ENCODE measurements at regions not wholly inside any gene's neighbourhood (a gene's known extent, or its start where the extent isn't known, plus 50 kb on each side); places are given as distances from the start of the nearest gene placed in this dataset.
A peak's percentile ranks its signal among the peaks of the same experiment; 100 is the strongest.

DNA sequence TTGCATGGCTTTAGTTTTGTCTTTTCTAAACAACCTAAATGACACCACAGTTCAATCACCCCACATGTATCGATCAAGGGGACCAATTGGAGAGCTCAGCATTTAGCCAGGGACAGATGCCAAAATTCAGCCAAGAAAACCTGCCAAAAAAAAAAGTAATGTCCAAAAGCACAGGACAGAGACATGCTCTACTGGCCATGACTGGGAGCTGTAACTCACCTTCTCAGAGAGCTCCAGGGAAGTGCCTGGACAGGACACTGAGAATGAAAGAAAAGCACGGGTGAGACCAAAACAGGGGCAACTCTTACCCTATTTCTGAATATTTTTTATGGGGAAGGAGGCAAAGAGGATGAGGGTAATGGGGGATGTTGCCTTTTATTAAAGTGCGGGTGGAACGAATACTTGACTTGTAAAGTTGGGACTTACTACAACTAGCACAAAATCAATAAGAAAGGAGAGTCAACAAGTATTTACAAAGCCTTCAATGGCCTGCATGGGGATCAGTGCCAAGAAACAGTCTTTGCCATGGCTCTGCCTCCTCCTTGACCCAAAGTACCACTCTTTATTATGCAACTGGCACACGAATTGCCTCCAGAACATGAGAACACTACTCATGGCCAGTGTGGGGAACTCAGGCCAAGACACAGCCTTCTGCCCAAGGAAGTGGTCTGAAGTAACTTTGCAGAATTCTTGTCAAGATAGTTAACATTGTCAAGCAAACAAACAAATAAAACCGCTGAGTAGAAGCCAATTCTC, 72.9 kb upstream of the HK2 start:
- DNase-seq, result no peak

DNA sequence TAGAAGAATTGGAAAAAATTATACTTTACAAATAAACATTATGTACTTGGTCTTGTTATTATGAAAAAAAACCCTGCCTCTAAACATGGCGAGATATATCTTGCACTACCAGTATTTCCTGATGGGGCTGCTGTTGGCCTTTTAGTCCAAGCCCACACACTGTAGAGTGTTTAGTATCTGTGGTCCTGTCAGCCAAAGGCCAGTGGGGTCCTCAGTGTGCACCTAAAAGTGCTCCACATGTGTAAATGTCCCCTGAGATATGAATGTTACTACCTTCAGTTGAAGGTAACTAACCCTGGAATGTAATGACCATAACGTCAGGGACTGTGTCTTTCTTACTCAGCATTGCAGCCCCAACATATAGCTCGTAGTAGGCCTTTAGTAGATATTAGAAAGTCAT, 71.1 kb upstream of the HK2 start:
- DNase-seq, result no peak

DNA sequence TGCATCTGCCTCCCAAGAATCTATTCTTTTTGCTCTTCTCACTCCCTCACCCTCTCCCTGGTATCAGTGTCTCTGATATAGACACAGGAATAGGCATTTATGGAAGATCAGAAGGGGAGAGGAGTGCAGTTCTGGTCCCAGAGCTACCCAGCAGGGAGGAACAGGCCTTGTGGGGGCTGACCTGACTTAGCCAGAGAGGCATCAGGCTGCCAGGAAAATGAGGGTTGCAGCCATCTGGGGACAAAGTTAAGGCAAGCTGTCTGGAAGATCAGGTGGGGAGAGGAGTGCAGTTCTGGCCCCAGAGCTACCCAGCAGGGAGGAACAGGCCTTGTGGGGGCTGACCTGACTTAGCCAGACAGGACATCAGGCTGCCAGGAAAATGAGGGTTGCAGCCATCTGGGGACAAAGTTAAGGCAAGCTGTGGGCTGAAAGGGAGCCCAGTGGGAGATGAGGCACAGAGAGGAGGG, 69.9 kb upstream of the HK2 start:
- DNase-seq, result no peak

DNA sequence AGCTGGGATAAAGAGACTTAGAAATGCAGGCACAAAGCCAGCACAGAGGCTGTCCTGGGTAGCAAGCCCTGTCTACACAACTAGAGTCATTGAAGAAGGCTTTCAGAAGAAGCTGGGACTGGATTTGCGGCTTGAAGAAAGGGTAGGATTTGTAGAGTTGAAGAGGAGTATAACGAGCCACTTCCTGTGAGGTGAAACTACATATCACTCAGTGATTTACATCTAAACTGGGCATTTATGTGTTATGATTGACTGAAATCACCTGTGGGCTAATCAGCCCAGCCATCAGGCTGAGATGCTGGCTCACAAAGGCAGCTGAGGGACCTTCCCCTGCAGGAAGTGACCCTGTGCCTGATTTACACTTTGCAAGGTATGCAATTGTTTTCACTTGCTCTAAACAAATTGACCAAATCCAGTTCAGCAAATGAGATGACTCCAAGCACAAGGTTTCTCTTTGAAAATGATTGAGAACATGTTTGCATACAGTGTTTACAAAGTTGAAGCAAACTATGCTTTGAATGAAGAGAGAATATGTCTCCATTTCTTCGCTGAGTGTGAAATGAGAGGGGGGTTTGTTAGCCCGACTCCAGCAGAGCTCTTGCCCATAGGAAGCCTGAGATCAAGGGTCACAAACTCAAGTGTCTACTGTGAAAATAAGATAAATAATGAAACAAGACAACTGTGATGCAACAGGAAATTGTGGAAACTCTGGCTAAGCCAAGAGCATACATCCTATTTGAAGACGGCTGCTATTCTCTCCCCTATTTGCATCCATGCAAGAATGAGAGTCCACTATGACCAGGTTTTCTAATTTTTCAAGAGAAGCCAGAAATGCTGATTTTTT, 69.3 kb upstream of the HK2 start:
- no peak for DNase-seq

DNA sequence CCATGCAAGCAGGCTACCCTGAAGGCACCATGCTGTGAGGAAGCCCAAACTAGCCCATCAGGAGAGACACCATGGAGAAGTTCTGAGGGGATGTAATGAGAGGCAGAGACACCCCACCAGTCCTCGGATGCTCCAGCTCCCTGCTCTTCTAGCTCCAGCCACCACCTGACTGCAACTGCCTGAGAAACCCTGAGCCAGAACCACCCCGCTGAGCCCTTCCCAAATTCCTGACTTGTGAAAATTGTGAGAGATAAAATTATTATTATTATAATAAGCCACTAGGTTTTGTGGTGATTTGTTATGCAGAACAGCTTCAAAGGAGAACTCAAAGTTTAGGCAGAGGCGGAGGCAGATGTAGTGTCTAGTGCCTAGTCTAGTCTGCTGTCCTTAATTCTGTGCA, 67.1 kb upstream of the HK2 start:
- DNase-seq, result no peak

DNA sequence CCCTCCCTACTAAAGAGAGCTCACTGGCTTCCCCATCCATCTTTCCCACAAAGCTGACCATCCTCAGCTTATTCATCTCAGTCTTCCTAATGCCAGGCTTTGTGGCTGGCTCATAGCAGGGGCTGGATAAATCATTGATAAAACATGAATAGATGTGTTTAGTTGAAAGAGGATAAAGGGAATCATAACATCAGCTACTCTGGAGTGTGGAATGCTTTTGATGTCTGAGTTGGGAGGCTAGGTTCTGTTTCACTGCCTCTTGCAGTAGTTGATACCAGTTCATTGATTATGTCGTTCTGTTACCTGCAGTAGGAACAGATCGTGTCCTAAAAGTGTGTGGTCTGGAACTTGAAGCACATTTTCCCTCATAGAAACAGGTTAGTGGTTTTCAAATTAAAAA, 66.3 kb upstream of the HK2 start:
- peak; percentile 20 for DNase-seq

DNA sequence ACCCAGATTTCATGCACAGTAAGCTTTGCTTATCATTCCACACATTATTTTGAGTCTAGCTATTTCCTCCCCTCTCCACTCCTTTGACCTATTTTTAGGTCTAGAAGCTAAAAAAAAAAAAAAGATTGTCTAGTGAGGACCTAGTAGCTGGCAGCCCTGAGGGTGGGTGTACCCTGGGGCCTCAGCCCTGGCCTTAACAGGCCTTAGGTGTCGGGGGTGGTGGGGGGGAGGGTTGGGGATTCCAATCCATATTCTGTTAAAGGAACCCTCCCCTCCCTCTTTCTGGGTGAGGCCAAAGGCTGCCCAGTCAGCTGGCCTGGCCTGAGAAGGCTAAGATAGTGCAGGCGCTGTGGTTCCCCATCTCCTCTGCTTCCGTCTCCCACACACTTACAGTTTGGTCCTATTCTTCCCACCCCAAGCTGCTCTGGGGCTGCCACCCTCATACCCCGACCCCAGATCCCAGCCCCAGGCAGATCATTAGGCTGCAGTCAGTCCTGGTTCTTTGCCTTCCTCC, 65.5 kb upstream of the HK2 start:
- DNase-seq, result peak; percentile 62

DNA sequence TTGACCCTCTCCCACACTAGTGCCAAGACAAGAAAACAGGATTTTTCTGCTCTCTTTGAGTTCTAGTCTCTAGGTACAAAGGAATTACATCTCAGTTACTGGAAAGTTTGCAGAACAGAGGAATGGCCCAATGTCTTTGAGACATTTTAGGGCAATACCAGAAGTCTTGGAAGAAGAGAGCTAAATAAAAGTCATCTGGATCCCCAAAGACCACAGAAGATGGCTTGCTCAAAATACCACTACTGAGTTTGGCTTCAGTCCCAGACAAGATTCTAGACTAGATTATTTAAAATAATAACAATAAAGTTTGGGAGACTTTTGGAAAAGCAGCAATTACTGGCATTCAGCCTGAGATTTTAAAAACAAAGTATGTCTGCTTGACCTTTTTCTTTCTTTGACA, 61.9 kb upstream of the HK2 start:
- DNase-seq, result peak; percentile 70

DNA sequence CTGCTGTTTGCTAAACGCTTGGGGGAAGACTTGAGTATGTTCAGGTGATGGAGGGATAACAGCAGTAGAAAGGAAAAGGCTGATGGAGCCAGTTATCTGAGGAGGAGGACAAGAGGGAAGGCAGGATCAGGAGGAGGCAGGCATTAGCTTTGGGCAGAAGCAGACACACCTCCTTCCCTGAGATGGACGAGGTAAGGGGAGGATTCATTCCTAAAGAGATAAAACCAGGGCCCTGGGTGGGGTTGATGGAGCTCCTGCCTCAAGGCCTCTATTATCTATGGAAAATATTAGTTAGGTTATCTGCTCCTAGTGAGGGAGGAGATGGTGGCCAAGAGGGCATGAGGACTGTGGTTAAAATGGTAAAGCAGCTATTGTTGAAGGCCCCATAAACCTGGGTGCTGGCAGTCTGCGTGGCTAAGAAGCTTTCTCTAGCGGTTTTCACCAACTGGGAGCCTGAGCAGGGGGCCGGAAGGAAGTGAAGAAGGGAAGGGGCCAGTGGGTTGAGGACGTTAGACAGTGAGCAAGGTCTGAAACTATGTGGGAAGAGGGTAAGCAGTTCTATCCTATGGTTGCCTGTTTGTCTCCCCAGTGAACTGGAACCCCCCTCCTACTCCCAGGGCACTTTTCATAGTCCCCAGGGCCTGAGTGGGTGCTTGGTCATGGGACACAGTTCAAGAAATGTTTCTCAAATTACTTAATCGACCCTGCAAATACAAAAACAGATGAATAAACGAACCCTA, 56.6 kb upstream of the HK2 start:
- DNase-seq, result no peak

DNA sequence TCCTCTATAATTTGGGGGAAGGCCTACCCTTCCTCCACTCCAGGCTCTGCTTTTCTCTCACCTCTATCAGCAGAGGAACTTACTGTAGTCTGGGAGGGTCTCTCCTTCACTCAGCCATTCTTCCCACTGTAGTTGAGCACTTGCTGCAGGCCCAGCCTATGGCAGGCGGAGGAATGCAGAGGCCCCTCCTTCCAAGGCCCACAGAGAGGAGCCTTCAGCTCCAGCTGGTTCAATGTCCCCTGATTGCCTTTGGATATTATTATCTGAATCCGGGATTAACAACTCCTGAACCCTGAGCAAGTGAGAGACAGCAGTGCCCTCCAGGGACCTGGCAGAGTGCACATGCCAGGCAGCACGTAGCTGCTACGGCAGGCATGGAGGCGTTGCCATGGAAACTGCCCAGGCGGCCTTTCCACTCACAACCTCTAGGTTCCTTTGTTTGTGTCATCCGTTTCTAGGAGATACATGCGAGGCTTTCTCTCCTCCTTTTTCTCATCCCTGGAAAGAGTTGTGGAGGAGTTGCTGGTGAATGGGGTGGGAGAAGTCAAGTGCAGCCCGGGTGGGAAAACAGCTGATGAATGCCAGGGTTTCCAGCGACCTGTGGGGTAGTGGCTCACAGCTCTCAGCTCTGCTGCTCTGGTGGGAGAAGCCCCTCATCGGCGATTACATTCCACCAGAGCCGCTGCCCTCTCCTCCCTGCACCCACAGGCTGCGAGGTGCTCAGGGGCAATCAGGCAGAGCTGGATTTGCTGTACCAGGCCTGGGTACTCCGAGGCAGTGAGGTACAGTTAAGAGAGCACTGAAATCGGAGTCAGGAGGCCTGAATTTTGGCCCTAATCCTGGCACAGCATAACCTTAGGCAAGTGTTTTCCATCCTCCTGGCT, 55.3 kb upstream of the HK2 start:
- peak; percentile 21 for DNase-seq

DNA sequence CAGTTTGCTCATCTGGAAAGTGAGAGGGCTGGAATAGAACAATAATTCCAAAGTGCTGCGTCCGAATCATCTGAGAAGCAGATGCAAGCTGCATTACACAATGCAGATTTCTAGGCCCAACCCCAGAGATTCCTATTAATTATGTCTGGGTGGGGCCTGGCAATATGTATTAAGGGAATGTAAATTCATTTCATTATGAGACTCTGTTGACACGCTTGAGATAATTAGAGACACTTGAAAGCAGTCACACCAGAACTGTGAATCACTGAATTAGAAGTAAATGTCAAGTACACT, 54.7 kb upstream of the HK2 start:
- no peak for DNase-seq

DNA sequence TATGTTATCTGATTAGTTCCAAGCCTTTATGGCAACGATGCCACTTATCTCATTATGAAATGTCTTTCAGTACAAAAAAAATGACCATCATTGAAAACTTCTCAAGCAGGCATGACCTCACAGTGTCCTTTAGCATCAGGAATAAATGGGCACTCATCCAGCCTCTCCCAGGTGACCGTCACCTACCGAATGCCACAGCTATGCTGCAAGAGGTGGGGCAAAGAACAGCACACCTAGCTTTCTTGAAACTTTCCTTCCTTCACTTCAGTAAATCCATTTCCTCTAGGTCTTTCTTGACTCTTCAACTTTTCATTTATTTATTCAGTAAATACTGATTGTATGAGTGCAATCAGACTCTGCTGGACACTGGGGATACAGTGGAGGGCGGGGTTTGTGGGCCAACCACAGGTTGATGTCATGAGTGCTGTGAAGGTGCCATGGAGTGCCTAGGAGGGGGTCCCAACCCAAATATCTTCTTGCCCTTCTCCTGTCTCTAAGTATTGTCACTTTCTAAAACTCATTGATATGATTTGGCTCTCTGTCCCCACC, 54.3 kb upstream of the HK2 start:
- no peak for DNase-seq
